ENCODE measurements at regions not wholly inside any gene's neighbourhood (a gene's known extent, or its start where the extent isn't known, plus 50 kb on each side); places are given as distances from the start of the nearest gene placed in this dataset.
"Not testable (repeated sequence)": the region's sequence is repeated elsewhere in the genome, so short reads cannot be mapped to it uniquely, and the experiment has no call there.

DNA sequence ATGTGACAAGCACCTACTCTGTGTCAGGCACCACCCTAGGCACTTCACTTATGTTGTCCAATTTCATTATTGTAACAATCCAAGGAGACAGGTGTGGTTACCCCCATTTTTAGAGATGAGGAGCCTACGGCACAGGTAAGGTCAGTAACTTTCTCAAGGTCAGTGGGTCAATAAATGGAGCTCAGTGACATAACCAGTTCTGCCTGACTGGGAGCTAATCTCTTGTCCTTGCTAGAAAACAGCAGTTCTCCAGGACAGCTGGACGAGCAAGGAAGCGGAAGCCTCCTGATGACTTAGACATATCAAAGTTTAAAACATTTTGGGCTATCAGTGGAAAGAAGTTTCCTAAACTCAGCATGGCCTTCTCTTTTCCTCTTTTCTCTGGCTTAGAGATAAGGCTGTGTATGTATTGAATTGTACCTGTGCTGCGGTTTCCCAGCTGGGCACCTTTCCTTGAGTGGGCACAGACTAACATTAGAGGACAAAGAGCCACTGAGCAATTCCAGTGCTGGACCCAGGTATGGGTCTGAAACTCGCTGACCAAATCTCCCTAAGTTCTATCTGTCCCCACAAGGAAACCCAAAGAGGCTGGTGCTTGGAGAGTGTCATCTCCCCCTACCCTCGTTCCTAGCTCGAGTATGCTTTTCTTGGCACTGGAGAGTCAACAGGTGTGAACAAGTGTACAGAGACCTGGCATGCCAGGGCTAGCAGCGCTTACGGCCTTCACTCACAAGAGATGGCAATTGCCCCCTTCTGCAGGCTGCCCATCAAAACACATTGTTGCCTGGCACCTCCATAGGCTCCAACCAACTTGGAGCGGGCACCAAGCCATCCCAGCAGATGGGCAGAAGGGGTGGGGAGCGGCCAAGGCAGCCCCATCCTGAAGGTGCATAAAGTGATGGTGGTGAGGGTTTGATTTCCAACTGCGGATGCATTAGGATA, 456.1 kb upstream of the PROX1 start:
- DNase-seq (ENCODE audit: low read depth) = no peak

DNA sequence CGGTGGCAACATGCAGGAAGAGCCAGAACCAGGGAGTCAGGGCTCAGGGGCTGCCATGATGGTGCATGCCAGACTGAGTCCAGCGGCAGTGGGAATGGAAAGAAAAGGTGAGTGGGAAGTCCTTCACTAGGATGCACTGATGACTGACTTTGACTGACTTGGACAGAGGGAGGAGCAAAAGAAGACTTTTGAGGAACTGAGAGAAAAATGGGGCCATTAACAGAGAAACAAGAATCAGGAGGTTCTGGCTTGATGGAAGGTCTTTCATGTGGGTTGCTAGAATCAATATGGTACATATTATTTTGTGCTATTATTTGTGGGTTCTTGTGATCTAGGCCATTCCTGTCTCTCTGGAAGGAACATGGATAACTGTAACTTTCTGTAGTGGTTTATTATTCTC, 454.6 kb upstream of the PROX1 start:
- no peak for DNase-seq (ENCODE audit: low read depth)

GRCh38 chr1:213535679-213536078, 452.1 kb upstream of the PROX1 start:
- no peak for DNase-seq (ENCODE audit: low read depth)

- no peak for DNase-seq (ENCODE audit: low read depth)
Measured at GRCh38 chr1:213538251-213538650, 449.5 kb upstream of the PROX1 start.

DNA sequence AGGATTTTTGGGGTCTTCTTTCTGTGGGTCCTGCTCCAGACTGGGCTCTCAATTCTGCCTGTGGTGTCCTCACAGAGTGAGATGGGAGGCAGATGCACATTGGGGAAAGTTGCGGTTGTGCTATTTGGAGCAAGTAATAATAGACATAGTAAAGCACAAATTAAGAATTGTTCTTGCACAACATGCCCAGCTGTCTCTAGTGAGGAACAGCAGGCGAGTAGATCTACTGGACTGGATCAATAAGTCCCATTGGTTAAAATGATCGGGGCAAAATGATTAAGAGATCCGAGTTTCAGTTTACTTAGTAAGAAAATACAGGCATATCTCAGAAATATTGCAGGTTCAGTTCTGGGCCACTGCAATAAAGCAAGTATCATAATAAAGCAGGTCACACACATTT, 448.3 kb upstream of the PROX1 start:
- no peak for DNase-seq (ENCODE audit: low read depth)

DNA sequence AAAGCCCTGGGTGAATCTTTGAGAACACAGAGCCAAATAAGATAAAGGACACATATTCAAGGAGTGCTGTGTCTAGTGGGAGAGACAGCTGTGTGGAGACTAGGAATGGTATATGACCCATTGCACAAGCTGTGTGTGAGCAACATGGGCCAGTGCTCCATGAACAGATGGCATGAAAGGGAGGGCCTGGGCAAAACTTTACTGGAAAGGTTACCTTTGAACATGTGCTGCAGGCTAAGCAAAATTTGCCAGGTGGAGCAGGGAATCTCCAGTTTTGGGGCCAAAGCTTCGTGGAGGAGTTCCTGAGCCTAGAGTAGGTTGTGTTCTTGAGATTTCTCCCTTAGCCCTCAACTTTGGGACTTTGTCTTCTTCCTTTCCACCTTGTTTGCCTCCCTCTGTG, 446.1 kb upstream of the PROX1 start:
- no peak for DNase-seq (ENCODE audit: low read depth)

DNA sequence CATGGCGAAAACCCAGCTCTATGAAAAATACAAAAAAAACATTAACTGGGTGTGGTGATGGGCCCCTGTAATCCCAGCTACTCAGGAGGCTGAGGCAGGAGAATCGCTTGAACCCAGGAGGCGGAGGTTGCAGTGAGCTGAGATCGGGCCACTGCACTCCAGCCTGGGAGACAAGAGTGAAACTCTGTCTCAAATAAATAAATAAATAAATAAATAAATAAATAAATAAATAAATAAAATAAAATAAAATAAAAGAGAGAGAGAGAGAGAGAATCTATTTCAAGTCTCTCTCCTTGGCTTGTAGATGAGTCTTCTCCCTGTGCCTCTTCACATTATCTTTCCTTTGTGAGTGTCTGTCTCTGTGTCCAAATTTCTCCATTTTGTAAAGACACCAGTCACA, 442.6 kb upstream of the PROX1 start:
- not testable (repeated sequence) for DNase-seq (ENCODE audit: low read depth)

- DNase-seq (ENCODE audit: low read depth) = no peak
Measured at GRCh38 chr1:213549982-213550381, 437.8 kb upstream of the PROX1 start.

- no peak for DNase-seq (ENCODE audit: low read depth)
Measured at GRCh38 chr1:213550804-213551203, 437.0 kb upstream of the PROX1 start.

DNA sequence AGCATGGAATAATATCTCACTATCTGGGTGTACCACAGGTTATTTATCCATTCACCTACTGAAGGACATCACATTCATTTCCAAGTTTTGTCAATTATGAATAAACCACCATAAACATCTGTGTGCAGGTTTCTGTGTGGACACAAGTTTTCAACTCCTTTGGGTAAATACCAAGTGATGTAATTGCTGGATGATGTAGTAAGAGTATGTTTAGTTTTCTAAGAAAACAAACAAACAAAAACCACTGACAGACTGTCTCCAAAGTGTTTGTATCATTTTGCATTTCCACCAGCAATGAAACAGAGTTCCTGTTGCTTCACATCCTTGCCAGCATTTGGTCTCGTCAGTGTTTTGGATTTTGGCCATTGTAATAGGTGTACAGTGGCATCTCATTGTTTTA, 435.7 kb upstream of the PROX1 start:
- no peak for DNase-seq (ENCODE audit: low read depth)

- no peak for DNase-seq (ENCODE audit: low read depth)
Measured at GRCh38 chr1:213560226-213560625, 427.5 kb upstream of the PROX1 start.

DNA sequence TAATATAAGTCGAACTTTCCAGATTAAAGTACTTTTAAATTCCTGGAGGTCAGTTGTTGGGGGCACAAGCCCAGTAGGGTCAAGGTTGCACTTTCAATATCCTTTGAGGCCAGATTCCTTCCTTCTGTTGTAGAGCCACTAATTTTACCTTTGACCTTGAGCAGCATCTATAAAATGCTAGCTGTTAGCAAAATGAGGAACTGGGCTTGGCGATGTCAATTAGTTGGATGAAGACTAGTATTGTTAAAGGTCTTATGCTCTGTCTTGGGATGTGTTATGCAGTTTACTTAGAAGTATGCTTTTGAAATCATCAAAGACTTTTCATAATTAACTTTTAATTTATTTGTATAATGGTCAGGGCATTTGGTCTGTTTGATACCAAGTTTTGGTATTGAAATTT, 425.9 kb upstream of the PROX1 start:
- DNase-seq (ENCODE audit: low read depth) = no peak

DNA sequence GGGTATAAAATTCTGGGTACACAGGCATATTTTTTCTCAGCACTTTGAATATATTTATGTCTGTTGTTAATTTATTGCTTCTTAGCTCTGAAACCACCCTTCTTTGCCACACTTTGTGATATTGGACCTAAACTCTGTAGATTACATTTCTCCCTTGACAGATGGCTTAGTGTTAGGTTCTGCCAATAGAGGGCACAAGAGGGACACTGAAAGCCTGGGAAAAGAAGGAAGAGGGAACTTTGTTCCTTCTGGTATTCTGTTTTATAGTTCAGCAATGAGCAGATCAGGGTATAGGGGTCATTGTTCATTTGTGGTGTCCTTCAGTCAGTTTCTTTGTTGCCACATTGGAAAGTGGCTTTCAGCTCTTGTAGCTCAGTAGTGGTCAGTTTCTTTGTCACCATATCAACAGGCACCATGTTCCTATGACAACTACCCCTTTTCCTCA, 423.5 kb upstream of the PROX1 start:
- DNase-seq (ENCODE audit: low read depth) = no peak

- no peak for DNase-seq (ENCODE audit: low read depth)
Measured at GRCh38 chr1:213568929-213569815, 418.6 kb upstream of the PROX1 start.

GRCh38 chr1:213569816-213570150, 418.0 kb upstream of the PROX1 start:
- DNase-seq (ENCODE audit: low read depth) = no peak

DNA sequence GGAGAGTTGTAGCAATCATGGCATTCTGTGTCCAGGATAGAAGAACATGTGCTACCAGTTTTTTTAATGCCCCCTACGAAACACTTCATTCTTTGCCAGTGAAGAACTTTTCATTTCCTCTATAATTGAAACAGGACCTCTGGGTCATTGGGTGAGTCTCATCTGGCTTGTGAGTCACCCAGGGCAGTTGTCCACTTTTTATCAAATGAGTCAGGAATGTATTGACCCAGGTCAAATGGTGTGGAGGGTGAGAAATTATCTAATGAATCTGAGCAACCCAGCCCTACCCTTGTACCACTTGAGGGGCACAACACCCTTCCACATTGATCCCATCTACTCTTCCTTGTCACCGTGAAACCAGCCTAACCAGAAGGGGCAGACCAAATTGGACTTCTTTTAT, 417.3 kb upstream of the PROX1 start:
- DNase-seq (ENCODE audit: low read depth) = no peak

DNA sequence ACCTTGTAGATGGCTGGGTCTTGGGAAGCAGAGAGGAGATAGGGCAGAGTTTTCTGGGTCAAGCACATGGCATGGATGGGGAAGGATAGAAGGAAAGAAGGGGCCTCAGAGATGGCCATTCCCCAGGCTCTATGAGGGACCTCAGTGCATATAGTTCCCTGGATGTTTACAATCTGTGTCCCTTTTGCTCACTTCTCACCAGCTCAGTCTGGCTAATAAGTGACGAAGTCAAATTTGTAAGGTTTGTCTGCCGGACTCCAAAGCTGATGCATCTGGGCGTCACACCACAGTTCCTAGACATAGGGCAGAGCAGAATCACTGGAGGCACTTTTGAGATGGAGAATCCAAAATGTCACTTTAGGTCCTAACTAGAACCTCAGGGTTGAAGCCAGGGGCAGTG, 416.4 kb upstream of the PROX1 start:
- no peak for DNase-seq (ENCODE audit: low read depth)

GRCh38 chr1:213571843-213572242, 415.9 kb upstream of the PROX1 start:
- DNase-seq (ENCODE audit: low read depth) = no peak

DNA sequence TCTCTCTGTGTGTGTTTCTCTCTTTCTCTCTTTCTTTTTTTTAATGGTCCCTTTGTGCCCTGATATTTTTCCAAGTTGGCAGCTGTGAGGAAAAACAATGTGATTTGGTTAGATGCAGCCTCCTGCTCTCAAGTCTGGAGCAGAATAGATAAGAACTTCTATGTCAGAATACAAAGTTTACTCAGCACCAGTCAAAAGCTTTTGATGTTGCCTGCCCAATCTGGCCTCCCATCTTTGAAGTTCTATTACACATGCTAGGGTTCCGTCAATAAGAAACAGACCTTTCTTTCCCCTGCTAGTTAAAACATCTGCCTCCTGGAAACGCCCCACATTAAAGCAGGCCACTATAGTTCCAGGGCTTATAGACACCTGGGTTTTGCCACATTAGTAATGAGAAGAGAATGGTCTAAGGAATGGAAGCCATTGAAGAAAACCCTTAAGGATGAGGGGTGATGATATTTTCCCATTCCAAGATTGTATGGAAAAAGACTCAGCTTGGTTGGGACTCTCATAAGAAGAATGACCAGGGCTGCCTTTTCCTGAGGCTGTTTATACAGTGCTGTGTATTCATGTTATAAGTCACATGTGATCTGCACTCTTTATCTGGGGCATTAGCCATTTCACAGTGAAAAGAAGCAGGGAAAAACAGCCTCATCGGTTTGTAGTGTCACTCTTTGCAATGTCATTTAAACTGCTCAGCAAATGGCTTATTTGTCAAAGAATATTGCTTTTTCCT, 414.7 kb upstream of the PROX1 start:
- DNase-seq (ENCODE audit: low read depth) = no peak

- no peak for DNase-seq (ENCODE audit: low read depth)
Measured at GRCh38 chr1:213573648-213574009, 414.1 kb upstream of the PROX1 start.

GRCh38 chr1:213582976-213583567, 404.7 kb upstream of the PROX1 start:
- DNase-seq (ENCODE audit: low read depth) = no peak

DNA sequence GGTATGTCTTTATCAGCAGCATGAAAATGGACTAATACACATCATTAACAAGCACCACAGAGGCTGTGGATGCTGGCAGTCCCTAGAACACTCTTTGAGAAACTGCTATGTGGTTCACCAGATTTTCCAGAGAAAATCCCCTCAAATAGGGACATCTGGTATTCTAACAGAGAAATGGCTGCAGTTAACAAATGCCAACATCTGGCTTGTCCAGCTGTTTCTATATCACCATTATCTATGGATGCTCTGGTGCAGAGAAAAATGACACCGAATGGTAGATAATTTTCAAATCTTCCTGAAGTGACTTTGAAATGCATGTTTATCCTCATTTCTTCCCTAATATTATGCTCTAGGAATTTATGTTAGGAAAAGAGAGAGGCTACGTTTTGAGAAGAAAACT, 403.5 kb upstream of the PROX1 start:
- no peak for DNase-seq (ENCODE audit: low read depth)

Data from GM04503 (cell line).